Smooth muscle cell (in vitro differentiated cells): ENCODE measurements at regions not wholly inside any gene's neighbourhood (a gene's known extent, or its start where the extent isn't known, plus 50 kb on each side); places are given as distances from the start of the nearest gene placed in this dataset.

Source experiments
- DNase-seq: peaks from one replicate; lab custom pipeline; 2025; ENCODE audit not compliant: unreplicated experiment; lab: John Stamatoyannopoulos, UW
- H2AFZ ChIP-seq: fragments of 200-600 bp; sonication (generic); 2 replicates; pipeline ENCODE4 v1.6.0; 2016; ENCODE audit warnings: antibody characterized with exemption, low read depth, mild to moderate bottlenecking
- H3F3A ChIP-seq: fragments of 200-600 bp; sonication (generic); 2 replicates; pipeline ENCODE4 v1.6.0; 2017; ENCODE audit warnings: antibody characterized with exemption, low read depth
- H3K27ac ChIP-seq: fragments of 200-600 bp; sonication (generic); 2 replicates; pipeline ENCODE4 v1.5.1; 2016; ENCODE audit warnings: low read depth, mild to moderate bottlenecking
- H3K27me3 ChIP-seq: fragments of 200-600 bp; sonication (generic); 2 replicates; pipeline ENCODE4 v1.6.1; 2016; ENCODE audit warnings: low read depth, mild to moderate bottlenecking
- H3K36me3 ChIP-seq: fragments of 200-600 bp; sonication (generic); 2 replicates; pipeline ENCODE4 v1.5.1; 2016; ENCODE audit warnings: low read depth
- H3K4me1 ChIP-seq: fragments of 200-600 bp; sonication (generic); 2 replicates; pipeline ENCODE4 v1.5.1; 2016; ENCODE audit warnings: low read depth
- H3K4me2 ChIP-seq: fragments of 200-600 bp; sonication (generic); 2 replicates; pipeline ENCODE4 v1.6.0; 2016; ENCODE audit warnings: mild to moderate bottlenecking
- H3K4me3 ChIP-seq: fragments of 200-600 bp; sonication (generic); 2 replicates; pipeline ENCODE4 v1.5.1; 2016; ENCODE audit warnings: mild to moderate bottlenecking
- H3K79me2 ChIP-seq: fragments of 200-600 bp; sonication (generic); 2 replicates; pipeline ENCODE4 v1.6.0; 2016; ENCODE audit warnings: low read depth, mild to moderate bottlenecking
- H3K9ac ChIP-seq: fragments of 200-600 bp; sonication (generic); 2 replicates; pipeline ENCODE4 v1.6.0; 2016; ENCODE audit warnings: low read depth
- H3K9me3 ChIP-seq: fragments of 200-600 bp; sonication (generic); replicated peaks from 2 replicates; pipeline ENCODE4 v1.5.1; 2016; ENCODE audit warnings: low read depth
- H4K20me1 ChIP-seq: fragments of 200-600 bp; sonication (generic); 2 replicates; pipeline ENCODE4 v1.6.0; 2016; ENCODE audit warnings: low read depth
- WGBS: methylation state at CpG from one replicate; pipeline ENCODE4 v1.1.7; 2016; ENCODE audit warnings: low lambda C conversion rate; 5-methylcytosine and 5-hydroxymethylcytosine counted together
- TF ChIP-seq, protein P1 (sequence below): fragments of 200-600 bp; sonication (generic); IDR thresholded peaks from 2 replicates; pipeline ENCODE4 v1.5.1; 2017; ENCODE audit warnings: borderline replicate concordance, mild to moderate bottlenecking, antibody characterized with exemption; ENCODE audit not compliant: insufficient read depth, poor library complexity, severe bottlenecking

GRCh38 chr17:72501404-72502370 lies 380.9 kb downstream of the SOX9 start:
- Histone ChIP-seq H3K9ac (no peak overlapping the region), H3K4me1 (peaks cover 12% of the 10 kb centered on the region), H4K20me1 (peaks cover 22% of the 10 kb centered on the region), H3K36me3 (no peaks in the 10 kb centered on the region), H3F3A (no peaks in the 10 kb centered on the region), H2AFZ (no peak overlapping the region), H3K27me3 (no peaks in the 10 kb centered on the region), H3K79me2 (peaks cover 50% of the 10 kb centered on the region), H3K4me3 (no peak overlapping the region), H3K9me3 (no peaks in the 10 kb centered on the region), H3K27ac (peak overlapping the region; percentile 45), H3K4me2 (peak overlapping the region; percentile 50)
- no peak for DNase-seq
- WGBS: 76% methylated on average over 28 of the region's 28 CpGs
- TF ChIP-seq, protein P1, sequence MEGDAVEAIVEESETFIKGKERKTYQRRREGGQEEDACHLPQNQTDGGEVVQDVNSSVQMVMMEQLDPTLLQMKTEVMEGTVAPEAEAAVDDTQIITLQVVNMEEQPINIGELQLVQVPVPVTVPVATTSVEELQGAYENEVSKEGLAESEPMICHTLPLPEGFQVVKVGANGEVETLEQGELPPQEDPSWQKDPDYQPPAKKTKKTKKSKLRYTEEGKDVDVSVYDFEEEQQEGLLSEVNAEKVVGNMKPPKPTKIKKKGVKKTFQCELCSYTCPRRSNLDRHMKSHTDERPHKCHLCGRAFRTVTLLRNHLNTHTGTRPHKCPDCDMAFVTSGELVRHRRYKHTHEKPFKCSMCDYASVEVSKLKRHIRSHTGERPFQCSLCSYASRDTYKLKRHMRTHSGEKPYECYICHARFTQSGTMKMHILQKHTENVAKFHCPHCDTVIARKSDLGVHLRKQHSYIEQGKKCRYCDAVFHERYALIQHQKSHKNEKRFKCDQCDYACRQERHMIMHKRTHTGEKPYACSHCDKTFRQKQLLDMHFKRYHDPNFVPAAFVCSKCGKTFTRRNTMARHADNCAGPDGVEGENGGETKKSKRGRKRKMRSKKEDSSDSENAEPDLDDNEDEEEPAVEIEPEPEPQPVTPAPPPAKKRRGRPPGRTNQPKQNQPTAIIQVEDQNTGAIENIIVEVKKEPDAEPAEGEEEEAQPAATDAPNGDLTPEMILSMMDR: no peak

DNA sequence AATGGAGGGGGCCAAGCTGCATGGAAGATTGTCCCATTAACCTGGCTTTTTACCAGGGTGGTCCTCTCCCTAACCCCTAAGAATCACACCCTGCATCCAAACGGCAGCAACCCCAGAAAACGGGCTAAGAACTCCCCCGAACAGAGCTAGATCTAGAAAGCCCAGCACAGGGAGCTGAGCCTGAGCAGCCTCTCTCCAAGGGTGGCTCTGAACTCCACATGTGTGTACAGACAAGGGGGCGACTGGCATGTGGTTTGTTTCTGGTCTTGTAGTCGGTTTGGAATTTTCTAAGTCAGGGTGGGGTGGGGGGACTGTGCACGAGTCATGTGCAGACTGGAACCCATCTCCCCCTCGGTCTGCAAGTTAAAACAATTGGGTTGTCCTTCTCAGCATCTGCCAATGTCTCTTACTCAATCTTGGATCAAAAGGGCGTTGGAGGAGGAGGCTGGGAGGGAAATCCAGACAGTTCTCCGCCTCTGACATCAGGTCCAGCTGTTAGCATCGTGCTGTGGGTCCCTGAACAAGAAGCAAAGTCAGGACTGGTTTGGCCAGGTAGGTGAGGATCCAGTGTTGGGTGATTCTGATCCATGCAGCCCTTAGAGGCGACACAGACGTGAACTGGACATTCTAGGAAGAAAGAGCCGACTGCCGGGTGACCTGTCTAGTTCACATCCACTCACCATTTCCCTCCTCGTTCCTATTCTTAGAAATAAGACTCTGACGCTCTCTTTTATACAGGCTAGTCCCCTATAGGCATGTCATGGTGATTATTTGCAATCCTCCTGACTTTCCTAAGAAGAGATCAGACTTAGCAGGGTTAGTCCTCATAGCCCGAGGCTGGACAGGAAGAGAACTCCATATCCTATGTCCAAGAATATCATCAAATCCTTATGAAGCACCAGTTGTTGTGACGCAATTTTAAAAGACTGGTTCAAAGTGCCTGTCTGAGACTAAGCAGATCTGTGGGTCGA lies 381.8 kb downstream of the SOX9 start:
- H3K79me2 ChIP-seq: peaks cover 50% of the 10 kb centered on the region
- peaks cover 12% of the 10 kb centered on the region for H3K4me1 ChIP-seq
- DNase-seq: no peak

GRCh38 chr17:72503556-72503955 lies 382.7 kb downstream of the SOX9 start:
- peaks cover 27% of the 10 kb centered on the region for H4K20me1 ChIP-seq
- H3K79me2 ChIP-seq: peaks cover 47% of the 10 kb centered on the region
- 98% methylated on average over 6 of the region's 6 CpGs for WGBS
- H3K4me3 ChIP-seq: no peak overlapping the region
- no peaks in the 10 kb centered on the region for H3K9me3 ChIP-seq
- H3K27me3 ChIP-seq: no peaks in the 10 kb centered on the region
- peak overlapping the region; percentile 45 for H3K27ac ChIP-seq
- DNase-seq: no peak
- TF ChIP-seq, protein P1: no peak
- no peak overlapping the region for H3K9ac ChIP-seq
- H3K4me1 ChIP-seq: peaks cover 12% of the 10 kb centered on the region
- no peaks in the 10 kb centered on the region for H3K36me3 ChIP-seq
- no peaks in the 10 kb centered on the region for H3F3A ChIP-seq
- peak overlapping the region; percentile 50 for H3K4me2 ChIP-seq
- H2AFZ ChIP-seq: no peak overlapping the region

More for the DNA sequence above, 381.8 kb downstream of the SOX9 start:
- no peak overlapping the region for H3K4me3 ChIP-seq
- peak overlapping the region; percentile 45 for H3K27ac ChIP-seq
- H3K9me3 ChIP-seq: no peaks in the 10 kb centered on the region
- H4K20me1 ChIP-seq: peaks cover 26% of the 10 kb centered on the region
- H3K27me3 ChIP-seq: no peaks in the 10 kb centered on the region
- H2AFZ ChIP-seq: no peak overlapping the region
- TF ChIP-seq, protein P1: no peak
- peak overlapping the region; percentile 50 for H3K4me2 ChIP-seq
- WGBS: 44% methylated on average over 19 of the region's 19 CpGs
- no peaks in the 10 kb centered on the region for H3F3A ChIP-seq
- H3K9ac ChIP-seq: no peak overlapping the region
- no peaks in the 10 kb centered on the region for H3K36me3 ChIP-seq
